ENCODE measurements at regions not wholly inside any gene's neighbourhood (a gene's known extent, or its start where the extent isn't known, plus 50 kb on each side); places are given as distances from the start of the nearest gene placed in this dataset.

- no peak for TF ChIP-seq CTCF (IDR thresholded peaks at IDR 0.05; ENCODE audit: low read depth, low read length, missing input control)
- TF ChIP-seq REST (IDR thresholded peaks at IDR 0.05) = no peak
- TF ChIP-seq MAX (IDR thresholded peaks at IDR 0.05) = no peak
- no peak for TF ChIP-seq TAF1 (conservative IDR thresholded peaks at IDR 0.05)
- no peak for TF ChIP-seq ZBTB33 (IDR thresholded peaks at IDR 0.05)
- no peak for TF ChIP-seq RAD21 (IDR thresholded peaks at IDR 0.05)
- TF ChIP-seq ATF3 (IDR thresholded peaks at IDR 0.05) = no peak
- no peak for TF ChIP-seq HNF4G (IDR thresholded peaks at IDR 0.05)
Observed at GRCh38 chr18:11379660-11380059, 229.7 kb upstream of the SLC35G4 start.

All from liver (tissue), 3 donors.